DMS79 treated with DMSO at 0.1 percent for 48 hours (cell line): ENCODE measurements at regions not wholly inside any gene's neighbourhood (a gene's known extent, or its start where the extent isn't known, plus 50 kb on each side); places are given as distances from the start of the nearest gene placed in this dataset.

Experiments
- DNase-seq: peaks from one replicate; lab custom pipeline; 2025; lab: John Stamatoyannopoulos, UW

GRCh38 chr5:168056499-168057182 is 234.8 kb upstream of the WWC1 start:
- DNase-seq, result no peak

- no peak for DNase-seq
Measured at GRCh38 chr5:168057905-168058304, 233.5 kb upstream of the WWC1 start.

- DNase-seq, result no peak
Measured at GRCh38 chr5:168059131-168059530, 232.3 kb upstream of the WWC1 start.

DNA sequence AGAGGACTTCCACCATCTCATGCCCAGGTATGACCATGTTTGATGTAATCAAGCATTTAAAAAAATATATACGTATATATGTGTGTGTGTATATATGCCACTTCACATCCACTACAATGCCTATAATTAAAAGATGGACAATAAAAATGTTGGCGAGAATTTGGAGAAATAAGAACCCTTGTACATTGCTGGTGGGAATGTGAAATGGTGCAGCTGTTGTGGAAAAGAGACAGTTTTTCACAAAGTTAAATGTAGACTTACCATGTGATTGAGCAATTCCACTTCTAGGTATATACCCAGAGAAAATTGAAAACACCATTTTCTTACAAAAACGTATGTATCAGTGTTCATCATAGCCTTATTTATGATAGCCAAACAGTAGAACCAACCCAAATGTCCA is 229.2 kb upstream of the WWC1 start:
- no peak for DNase-seq

- DNase-seq, result no peak
Measured at GRCh38 chr5:168064457-168064856, 227.0 kb upstream of the WWC1 start.

DNA sequence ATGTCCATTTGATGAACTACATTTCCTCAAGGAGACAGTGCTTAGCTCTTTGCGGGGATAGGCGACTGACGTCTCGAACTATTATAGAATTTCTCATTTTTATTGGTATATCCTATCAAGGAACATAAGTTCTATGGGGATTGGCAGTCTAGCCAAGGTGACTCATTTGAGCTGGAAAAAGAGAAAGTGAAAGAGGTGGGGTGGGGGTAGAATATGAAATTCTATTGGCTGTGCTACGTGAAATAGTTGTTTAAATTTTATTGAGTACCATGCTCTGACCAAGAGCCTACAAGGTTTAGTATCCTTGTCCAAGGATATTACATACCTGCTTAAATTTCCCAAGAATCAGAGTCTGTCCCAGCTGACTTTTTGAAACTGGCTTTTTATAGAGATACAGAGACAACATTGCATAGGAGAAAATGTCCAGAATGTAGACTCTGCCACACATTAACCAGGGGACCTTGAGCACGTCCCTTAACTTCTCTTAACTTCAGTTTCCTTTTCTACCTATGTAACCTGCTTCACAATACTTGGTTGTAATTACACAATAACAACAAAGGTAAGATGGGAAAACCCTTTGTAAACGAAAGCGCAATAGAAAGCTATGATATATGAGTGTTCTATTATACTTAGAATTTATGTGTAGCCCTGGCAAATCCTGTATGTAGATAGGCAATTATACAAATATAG is 226.4 kb upstream of the WWC1 start:
- no peak for DNase-seq

GRCh38 chr5:168066536-168067208 is 224.8 kb upstream of the WWC1 start:
- no peak for DNase-seq

DNA sequence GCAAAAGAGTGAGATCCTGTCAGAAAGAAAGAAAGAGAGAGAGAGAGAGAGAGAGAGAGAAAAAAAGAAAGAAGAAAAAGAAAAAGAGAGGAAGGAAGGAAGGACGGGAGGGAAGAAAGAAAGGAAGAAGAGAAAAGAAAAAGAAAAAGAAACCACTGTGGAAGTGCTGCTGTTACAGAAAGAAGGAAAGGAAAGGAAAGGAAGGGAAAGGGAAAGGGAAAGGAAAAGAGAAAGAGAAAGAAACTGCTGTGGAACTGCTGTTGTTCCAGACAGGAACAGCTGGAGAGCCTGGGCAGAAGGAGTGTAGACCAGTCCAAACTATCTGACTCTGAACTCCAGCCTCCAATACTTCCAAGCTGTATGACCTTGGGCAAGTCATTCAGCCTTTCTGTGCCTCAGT is 220.7 kb upstream of the WWC1 start:
- DNase-seq, result no peak

- DNase-seq, result no peak
Measured at GRCh38 chr5:168072665-168073064, 218.8 kb upstream of the WWC1 start.

GRCh38 chr5:168073311-168073710 is 218.1 kb upstream of the WWC1 start:
- no peak for DNase-seq

DNA sequence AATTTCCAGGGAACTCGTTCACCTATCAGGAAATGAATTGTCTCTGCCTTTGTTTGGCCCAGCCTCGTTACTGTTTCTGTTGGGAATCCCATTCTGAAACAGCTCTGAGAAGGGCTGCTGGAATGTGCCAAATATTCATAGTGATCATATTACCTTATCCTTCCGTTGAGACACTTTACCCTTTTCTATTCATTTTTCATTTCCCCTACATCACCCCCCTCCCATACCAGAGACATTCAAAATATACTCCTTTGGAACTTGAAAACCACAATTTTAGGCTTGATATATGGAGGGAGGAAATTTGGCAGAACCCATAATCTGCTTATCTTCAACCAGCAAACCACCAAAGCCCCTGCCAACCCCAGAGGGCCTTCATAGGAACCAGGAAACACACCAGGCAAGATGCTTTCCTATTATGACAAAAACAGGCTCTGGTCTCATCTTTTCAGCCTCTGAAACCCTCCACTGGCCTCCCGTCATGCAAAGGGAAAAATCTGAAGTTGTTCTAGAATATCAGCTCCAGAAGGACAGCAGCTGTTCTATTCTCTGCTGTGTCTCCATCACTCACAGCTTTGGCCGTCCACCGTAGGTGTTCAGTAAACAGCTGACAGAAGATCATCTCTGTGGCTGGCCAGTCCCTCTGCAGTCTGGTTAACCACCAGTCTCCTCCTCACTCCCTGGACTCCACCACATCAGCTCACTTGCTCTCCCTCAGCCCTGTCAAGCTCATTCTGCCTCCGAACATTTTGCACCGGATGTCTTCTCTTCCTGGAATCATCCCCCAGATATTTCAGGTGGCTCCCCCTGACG is 217.2 kb upstream of the WWC1 start:
- DNase-seq, result no peak

DNA sequence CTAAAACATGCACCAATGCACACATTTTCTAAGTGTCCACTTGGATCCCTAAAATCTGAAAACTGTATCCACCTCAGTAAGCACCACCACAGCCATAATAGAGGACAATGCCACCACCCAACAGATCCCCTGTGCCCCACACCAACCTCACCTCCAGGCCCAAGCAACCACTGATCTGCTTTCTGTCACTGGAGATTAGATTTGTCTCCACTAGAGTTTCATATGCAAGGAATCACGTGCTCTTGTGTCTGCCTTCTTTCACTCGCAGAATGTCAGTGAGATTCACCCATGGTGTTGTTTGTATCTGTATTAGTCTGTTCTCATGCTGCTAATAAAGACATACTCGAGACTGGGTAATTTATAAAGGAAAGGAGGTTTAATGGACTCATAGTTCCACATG is 216.1 kb upstream of the WWC1 start:
- no peak for DNase-seq

- no peak for DNase-seq
Measured at GRCh38 chr5:168076561-168076991, 214.9 kb upstream of the WWC1 start.

- no peak for DNase-seq
Measured at GRCh38 chr5:168085261-168086031, 206.0 kb upstream of the WWC1 start.

GRCh38 chr5:168086104-168086610 is 205.3 kb upstream of the WWC1 start:
- DNase-seq, result no peak

DNA sequence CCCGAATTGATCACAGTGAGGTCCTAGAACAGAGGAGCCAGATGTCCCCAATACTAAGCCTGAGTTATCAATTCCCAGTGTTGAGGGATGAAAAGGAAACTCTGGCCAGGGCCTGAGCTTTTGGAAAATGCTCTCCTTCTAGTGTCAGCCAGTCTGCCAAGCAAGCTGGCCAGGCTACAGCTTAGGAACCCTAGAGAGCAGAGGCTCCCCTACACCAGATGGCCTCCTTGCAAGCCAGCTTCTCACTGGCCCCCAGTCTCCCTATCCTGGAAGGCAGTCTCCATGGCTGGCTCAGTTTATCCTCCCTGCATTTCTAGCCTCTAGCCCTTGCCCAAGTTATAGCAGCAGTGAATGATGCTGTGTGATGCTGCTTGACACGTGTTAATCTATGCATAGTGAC is 204.7 kb upstream of the WWC1 start:
- no peak for DNase-seq

GRCh38 chr5:168088410-168089173 is 202.9 kb upstream of the WWC1 start:
- DNase-seq, result no peak

DNA sequence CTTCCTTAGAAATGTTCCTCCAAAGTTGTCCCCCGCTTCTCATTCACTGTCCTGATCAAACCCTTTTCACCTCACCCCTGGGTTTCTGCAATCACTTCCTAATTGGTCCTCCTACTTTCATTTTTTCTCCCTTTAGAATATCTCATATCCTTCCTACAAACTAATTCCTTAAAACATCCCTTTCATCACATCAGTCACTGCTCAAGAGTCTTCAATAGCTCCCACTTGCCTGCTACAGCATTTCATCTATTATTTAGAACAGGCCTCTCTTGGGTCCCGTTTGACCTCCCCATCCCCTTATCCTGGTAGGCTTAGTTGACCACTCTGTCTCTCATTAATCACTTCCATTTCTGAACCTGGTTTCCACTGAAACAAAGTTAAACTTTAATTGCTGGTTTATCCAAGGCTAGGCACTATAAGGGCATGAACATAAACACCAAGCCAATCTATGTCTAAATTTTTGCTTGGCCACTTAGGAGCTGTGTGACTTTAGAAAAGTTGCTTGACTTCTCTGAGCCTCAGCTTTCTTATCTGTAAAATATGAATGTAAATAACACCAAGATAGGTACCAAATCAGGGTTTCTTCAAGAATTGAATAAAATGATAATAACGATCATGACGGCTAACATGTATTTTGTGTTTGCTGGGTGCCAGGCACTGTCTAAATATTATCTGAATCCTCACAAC is 202.1 kb upstream of the WWC1 start:
- DNase-seq, result no peak

GRCh38 chr5:168092209-168093185 is 198.9 kb upstream of the WWC1 start:
- DNase-seq, result no peak
